ENCODE measurements at regions not wholly inside any gene's neighbourhood (a gene's known extent, or its start where the extent isn't known, plus 50 kb on each side); places are given as distances from the start of the nearest gene placed in this dataset.

DNA sequence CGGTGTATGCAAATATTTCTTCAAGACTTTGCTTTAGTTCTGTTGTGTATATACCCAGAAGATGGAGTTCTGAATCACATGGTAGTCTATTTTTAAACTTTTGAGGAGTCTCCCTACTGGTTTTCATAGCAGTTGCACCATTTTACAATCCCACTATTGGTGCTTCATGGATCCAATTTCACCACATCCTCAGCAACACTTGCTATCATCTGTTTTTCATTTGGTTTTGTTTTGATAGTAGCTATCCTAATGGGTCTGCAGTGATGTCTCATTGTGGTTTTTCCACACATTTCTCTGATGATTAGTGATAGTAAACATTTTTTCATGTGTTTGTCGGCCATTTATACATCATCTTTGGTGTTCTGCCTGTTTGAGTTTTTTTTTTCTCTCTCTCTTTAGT, 1339.3 kb downstream of the EFNA5 start:
- TF ChIP-seq CTCF (conservative IDR thresholded peaks at IDR 0.05; ENCODE audit: low read length) (no peak), EZH2phosphoT487 (IDR thresholded peaks at IDR 0.05; ENCODE audit: borderline replicate concordance, low read depth, low read length) (no peak)
